PC-9 (cell line): ENCODE measurements at regions not wholly inside any gene's neighbourhood (a gene's known extent, or its start where the extent isn't known, plus 50 kb on each side); places are given as distances from the start of the nearest gene placed in this dataset.

Experiments used
- BruUV-seq: library from RNA; stranded (reverse); fragments of 400-500 nt; replicated peaks from 2 replicates; lab custom pipeline; 2021; lab: Mats Ljungman, UMichigan
- CTCF ChIA-PET: fragments of 300-600 bp; sonication (Branson Sonifier 250); formaldehyde crosslinking; loops from one replicate; lab custom pipeline; 2022; ENCODE audit warnings: antibody characterized with exemption; lab: Charles Lee
- POLR2A ChIA-PET: fragments of 300-600 bp; sonication (Branson Sonifier 250); formaldehyde crosslinking; loops from one replicate; lab custom pipeline; 2022; ENCODE audit warnings: antibody characterized with exemption; ENCODE audit not compliant: unreplicated experiment; lab: Charles Lee
- DNase-seq, 2 experiments: peaks; one replicate each; pipeline versions ENCODE4 v3.0.0 to v3.0.0-alpha.2; 2015 to 2022; ENCODE audit warnings: mixed read lengths in 1 of 2
- H2AFZ ChIP-seq: fragments of 200-600 bp; sonication (generic); 2 replicates; pipeline ENCODE4 v1.8.1; 2017; ENCODE audit warnings: antibody characterized with exemption
- H3F3A ChIP-seq: fragments of 200-600 bp; sonication (generic); 2 replicates; pipeline ENCODE4 v1.8.1; 2017; ENCODE audit warnings: antibody characterized with exemption, mild to moderate bottlenecking, low read depth; ENCODE audit not compliant: insufficient read depth
- H3K27ac ChIP-seq: fragments of 200-600 bp; sonication (generic); 2 replicates; pipeline ENCODE4 v1.6.1; 2016; ENCODE audit warnings: mixed run types
- H3K27me3 ChIP-seq: fragments of 200-600 bp; sonication (generic); 2 replicates; pipeline ENCODE4 v1.6.1; 2016; ENCODE audit warnings: low read depth, mixed run types; ENCODE audit not compliant: insufficient read depth
- H3K36me3 ChIP-seq: fragments of 200-600 bp; sonication (generic); 2 replicates; pipeline ENCODE4 v1.6.1; 2016; ENCODE audit warnings: low read depth, mixed run types
- H3K4me1 ChIP-seq: fragments of 200-600 bp; sonication (generic); replicated peaks from 2 replicates; pipeline ENCODE4 v1.6.1; 2016; ENCODE audit warnings: mixed run types; ENCODE audit not compliant: insufficient read depth
- H3K4me2 ChIP-seq: fragments of 200-600 bp; sonication (generic); 2 replicates; pipeline ENCODE4 v1.6.1; 2017; ENCODE audit warnings: mixed run types
- H3K4me3 ChIP-seq: fragments of 200-600 bp; sonication (generic); 2 replicates; pipeline ENCODE4 v1.6.1; 2016; ENCODE audit warnings: mixed run types
- H3K79me2 ChIP-seq: fragments of 200-600 bp; sonication (generic); 2 replicates; pipeline ENCODE4 v1.6.1; 2017; ENCODE audit warnings: low read depth, mixed run types
- H3K9me2 ChIP-seq: fragments of 200-600 bp; sonication (generic); 2 replicates; pipeline ENCODE4 v1.8.1; 2017; ENCODE audit warnings: mild to moderate bottlenecking; ENCODE audit not compliant: insufficient read depth
- H3K9me3 ChIP-seq: fragments of 200-600 bp; sonication (generic); 2 replicates; pipeline ENCODE4 v1.8.1; 2016; ENCODE audit warnings: low read depth; ENCODE audit not compliant: insufficient read depth
- H4K20me1 ChIP-seq: fragments of 200-600 bp; sonication (generic); 2 replicates; pipeline ENCODE4 v1.8.1; 2017; ENCODE audit not compliant: insufficient read depth
- EZH2 ChIP-seq: fragments of 200-600 bp; sonication (generic); IDR thresholded peaks from 2 replicates; pipeline ENCODE4 v1.8.0; 2017; ENCODE audit warnings: antibody characterized with exemption, low read depth
- intact Hi-C: fragments of 100-400 bp; cut with micrococcal nuclease; formaldehyde crosslinking; loops from one replicate; pipeline ENCODE4 v1.10.0; 2022; ENCODE audit not compliant: unreplicated experiment
- TF ChIP-seq, protein P1 (sequence below): fragments of 200-600 bp; sonication (generic); conservative IDR thresholded peaks from 2 replicates; pipeline ENCODE4 v1.6.1; 2017; ENCODE audit warnings: mixed run types, antibody characterized with exemption, mild to moderate bottlenecking, moderate library complexity

DNA sequence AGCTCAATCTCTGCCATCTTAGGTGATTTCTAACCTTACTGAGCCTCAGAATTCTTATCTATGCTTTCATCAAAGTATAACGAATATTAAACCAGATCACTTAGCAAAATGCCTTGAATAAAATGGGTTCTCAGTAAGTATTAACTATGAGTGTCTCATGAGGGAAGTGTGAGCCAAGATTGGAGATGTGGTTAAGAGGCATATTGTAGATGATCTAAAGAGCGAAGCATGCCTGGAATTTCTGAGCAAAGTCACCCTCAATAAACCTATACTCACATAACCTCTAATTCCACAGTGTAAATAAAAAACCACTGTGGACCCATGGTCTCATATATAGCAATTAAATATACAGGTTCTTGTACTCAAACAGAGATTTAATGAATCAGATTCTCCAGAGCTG, 193.1 kb upstream of the FSCB start:
- Histone ChIP-seq H3K4me1 (no peaks in the 10 kb centered on the region), H3K79me2 (no peaks in the 10 kb centered on the region), H3K36me3 (no peaks in the 10 kb centered on the region), H3K9me3 (no peaks in the 10 kb centered on the region), H3F3A (no peaks in the 10 kb centered on the region), H3K9me2 (no peaks in the 10 kb centered on the region; the same call in 1 of the 2 replicates), H3K27ac (no peak overlapping the region), H3K4me3 (no peak overlapping the region), H4K20me1 (no peaks in the 10 kb centered on the region), H3K4me2 (no peak overlapping the region), H2AFZ (no peak overlapping the region), H3K27me3 (no peaks in the 10 kb centered on the region)
- DNase-seq: no peak
- ChIA-PET POLR2A (interaction anchor here (0.6 kb wide), 1 partner anchor 32 kb away, joined by 10 read pairs; no protein-coding TSS in a partner anchor), CTCF (no interaction called here)
- no TSS peak for BruUV-seq
- no peak for TF ChIP-seq EZH2
- TF ChIP-seq, protein P1, sequence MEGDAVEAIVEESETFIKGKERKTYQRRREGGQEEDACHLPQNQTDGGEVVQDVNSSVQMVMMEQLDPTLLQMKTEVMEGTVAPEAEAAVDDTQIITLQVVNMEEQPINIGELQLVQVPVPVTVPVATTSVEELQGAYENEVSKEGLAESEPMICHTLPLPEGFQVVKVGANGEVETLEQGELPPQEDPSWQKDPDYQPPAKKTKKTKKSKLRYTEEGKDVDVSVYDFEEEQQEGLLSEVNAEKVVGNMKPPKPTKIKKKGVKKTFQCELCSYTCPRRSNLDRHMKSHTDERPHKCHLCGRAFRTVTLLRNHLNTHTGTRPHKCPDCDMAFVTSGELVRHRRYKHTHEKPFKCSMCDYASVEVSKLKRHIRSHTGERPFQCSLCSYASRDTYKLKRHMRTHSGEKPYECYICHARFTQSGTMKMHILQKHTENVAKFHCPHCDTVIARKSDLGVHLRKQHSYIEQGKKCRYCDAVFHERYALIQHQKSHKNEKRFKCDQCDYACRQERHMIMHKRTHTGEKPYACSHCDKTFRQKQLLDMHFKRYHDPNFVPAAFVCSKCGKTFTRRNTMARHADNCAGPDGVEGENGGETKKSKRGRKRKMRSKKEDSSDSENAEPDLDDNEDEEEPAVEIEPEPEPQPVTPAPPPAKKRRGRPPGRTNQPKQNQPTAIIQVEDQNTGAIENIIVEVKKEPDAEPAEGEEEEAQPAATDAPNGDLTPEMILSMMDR: no peak
- intact Hi-C loops: no loop called here

DNA sequence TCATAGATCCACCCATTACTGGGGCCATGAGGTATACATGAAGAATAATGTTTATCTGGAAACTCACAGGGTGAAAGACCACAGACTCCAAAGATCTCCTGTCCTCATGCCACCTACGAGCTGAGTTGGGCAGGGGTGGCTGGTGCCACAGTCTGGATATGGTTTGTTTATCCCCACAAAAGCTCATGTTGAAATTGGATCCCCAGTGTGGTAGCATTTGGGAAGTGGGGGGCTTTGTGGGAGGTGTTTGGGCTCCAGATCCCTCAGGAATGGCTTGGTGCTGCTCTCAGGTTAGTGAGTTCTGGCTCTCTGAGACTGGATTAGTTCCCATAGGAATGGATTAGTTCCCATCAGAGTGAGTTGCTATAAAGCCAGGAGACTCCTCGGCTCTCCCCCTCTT, 192.3 kb upstream of the FSCB start:
- Histone ChIP-seq H3K4me3 (no peak overlapping the region), H3K4me2 (no peak overlapping the region), H3F3A (no peaks in the 10 kb centered on the region), H3K9me3 (no peaks in the 10 kb centered on the region), H3K27ac (no peak overlapping the region), H3K9me2 (no peaks in the 10 kb centered on the region; the same call in 1 of the 2 replicates), H3K36me3 (no peaks in the 10 kb centered on the region), H3K27me3 (no peaks in the 10 kb centered on the region), H4K20me1 (no peaks in the 10 kb centered on the region), H2AFZ (no peak overlapping the region), H3K79me2 (no peaks in the 10 kb centered on the region), H3K4me1 (no peaks in the 10 kb centered on the region)
- no TSS peak for BruUV-seq
- no peak for DNase-seq
- TF ChIP-seq, protein P1: no peak
- TF ChIP-seq EZH2: no peak
- ChIA-PET CTCF (no interaction called here), POLR2A (no interaction called here)
- intact Hi-C loops: no loop called here

DNA sequence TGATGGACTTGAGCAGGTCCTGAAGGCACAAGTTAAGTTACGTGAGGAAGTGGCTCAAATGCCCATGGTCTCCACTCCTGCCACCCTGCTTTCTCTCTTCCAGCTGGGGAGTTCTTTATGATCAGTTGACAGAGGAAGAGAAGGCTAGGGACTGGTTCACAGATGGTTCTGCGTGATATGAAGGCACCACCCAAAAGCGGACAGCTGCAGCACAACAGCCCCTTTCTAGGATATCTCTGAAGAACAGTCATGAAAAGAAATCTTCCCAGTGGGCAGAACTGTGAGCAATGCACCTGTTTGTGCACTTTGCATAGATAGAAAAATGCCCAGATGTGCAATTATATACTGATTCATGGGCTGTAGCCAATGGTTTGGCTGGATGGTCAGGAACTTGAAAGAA, 162.4 kb upstream of the FSCB start:
- H3K9me3 ChIP-seq: no peaks in the 10 kb centered on the region
- no peak overlapping the region for H3K4me2 ChIP-seq
- ChIA-PET POLR2A (no interaction called here), CTCF (no interaction called here)
- H3K79me2 ChIP-seq: no peaks in the 10 kb centered on the region
- no TSS peak for BruUV-seq
- no peaks in the 10 kb centered on the region for H4K20me1 ChIP-seq
- no peaks in the 10 kb centered on the region for H3K9me2 ChIP-seq
- H3K27me3 ChIP-seq: no peaks in the 10 kb centered on the region
- H3K36me3 ChIP-seq: no peaks in the 10 kb centered on the region
- TF ChIP-seq, protein P1: no peak
- TF ChIP-seq EZH2: no peak
- intact Hi-C loops: no loop called here
- H3K4me1 ChIP-seq: no peaks in the 10 kb centered on the region
- H3F3A ChIP-seq: no peaks in the 10 kb centered on the region
- H2AFZ ChIP-seq: no peak overlapping the region
- DNase-seq: no peak
- no peak overlapping the region for H3K4me3 ChIP-seq
- no peak overlapping the region for H3K27ac ChIP-seq
